AG09309 (cell line): ENCODE measurements at regions not wholly inside any gene's neighbourhood (a gene's known extent, or its start where the extent isn't known, plus 50 kb on each side); places are given as distances from the start of the nearest gene placed in this dataset.
A peak's percentile ranks its signal among the peaks of the same experiment; 100 is the strongest.

Experiments used
- DNase-seq: peaks from one replicate; pipeline ENCODE4 v3.0.0-alpha.2; 2010; ENCODE audit warnings: low read depth
- H3K4me3 ChIP-seq: 2 replicates; pipeline ENCODE4 v1.5.1; 2011; ENCODE audit warnings: mild to moderate bottlenecking, low read depth, low read length, moderate library complexity; ENCODE audit not compliant: control insufficient read depth
- TF ChIP-seq, protein P1 (sequence below): IDR thresholded peaks from 2 replicates; pipeline ENCODE4 v1.5.1; 2011; ENCODE audit warnings: mild to moderate bottlenecking, low read depth, low read length, inconsistent platforms; ENCODE audit not compliant: insufficient read depth, control insufficient read depth; ENCODE audit errors: missing control alignments

DNA sequence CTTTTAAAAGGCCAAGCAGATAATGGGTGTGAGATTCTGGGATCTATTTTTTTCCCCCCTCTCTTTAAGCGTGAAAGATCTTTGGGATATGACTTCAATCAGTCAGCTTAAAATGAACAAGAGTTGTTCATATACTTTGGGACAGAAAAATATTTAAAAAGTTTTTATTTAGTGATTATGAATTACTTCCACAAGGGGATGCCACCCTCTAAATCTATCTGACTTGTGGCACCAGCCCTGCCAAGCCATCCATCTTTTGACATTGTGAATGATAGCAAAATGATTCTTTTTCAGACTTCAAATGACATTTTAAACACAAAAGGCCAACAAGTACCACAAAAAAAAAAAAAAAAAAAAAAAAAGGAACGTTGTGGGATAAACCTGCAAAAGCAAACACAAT is 111.0 kb upstream of the HMHB1 start:
- TF ChIP-seq, protein P1, sequence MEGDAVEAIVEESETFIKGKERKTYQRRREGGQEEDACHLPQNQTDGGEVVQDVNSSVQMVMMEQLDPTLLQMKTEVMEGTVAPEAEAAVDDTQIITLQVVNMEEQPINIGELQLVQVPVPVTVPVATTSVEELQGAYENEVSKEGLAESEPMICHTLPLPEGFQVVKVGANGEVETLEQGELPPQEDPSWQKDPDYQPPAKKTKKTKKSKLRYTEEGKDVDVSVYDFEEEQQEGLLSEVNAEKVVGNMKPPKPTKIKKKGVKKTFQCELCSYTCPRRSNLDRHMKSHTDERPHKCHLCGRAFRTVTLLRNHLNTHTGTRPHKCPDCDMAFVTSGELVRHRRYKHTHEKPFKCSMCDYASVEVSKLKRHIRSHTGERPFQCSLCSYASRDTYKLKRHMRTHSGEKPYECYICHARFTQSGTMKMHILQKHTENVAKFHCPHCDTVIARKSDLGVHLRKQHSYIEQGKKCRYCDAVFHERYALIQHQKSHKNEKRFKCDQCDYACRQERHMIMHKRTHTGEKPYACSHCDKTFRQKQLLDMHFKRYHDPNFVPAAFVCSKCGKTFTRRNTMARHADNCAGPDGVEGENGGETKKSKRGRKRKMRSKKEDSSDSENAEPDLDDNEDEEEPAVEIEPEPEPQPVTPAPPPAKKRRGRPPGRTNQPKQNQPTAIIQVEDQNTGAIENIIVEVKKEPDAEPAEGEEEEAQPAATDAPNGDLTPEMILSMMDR: peak; percentile 32
- DNase-seq: no peak
- H3K4me3 ChIP-seq: no peak overlapping the region

DNA sequence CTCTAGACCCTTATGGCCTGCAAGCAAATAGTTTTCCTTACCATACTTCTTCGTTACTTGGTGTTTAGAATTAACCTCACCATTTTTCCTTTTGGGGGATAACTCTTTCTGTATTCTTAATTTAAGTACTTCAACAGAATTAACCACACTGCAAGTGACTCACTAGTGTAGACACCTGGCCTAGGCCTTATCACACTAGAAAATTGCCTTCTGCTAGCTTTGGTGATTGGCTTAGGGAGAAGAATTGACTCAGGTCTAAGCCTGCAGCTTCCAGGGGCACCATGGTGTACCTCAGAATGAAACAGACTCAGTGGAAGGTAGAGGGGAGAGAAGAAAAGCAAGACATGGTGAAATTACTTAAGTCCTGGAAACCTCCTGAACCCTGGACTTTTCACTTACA is 112.8 kb upstream of the HMHB1 start:
- TF ChIP-seq, protein P1: no peak
- no peak for DNase-seq
- H3K4me3 ChIP-seq: no peak overlapping the region

DNA sequence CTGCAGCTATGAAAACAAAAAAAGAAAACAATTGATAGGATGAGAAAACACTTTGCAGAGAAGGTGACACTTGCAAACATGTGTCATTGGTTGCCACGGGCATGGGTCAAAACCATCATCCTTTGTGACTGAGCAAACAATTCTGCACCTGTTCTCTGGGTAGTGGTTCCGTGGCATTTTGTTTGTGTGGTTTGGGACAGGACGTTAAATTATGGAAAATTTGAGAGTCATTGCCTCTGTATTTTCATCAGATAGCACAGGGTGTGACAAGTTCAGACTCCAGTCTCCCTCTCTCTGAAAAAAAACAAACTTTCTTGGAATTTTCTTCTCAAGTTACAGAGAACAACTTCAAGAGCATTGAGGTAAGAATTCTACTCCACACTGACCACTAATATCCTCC is 113.4 kb upstream of the HMHB1 start:
- no peak overlapping the region for H3K4me3 ChIP-seq
- TF ChIP-seq, protein P1: no peak
- no peak for DNase-seq

DNA sequence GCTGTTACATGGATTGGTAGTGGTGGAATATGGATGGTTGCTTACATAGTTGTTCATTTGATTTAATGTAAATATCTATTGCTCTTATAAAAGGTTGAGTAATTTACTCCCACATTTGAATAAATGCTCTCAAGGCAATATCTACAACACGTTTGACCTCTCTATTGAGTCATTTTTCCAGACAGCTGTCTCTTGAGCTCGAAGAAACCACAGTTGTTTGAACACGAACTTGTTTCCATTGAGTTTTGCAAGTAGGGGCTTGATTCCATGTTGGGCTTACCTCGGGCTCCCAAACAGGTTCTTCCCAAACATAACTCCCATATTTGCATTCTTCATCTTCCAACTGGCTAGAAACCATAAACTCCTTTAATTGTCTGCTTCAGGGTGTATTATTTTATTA is 115.0 kb upstream of the HMHB1 start:
- TF ChIP-seq, protein P1: no peak
- DNase-seq: no peak

DNA sequence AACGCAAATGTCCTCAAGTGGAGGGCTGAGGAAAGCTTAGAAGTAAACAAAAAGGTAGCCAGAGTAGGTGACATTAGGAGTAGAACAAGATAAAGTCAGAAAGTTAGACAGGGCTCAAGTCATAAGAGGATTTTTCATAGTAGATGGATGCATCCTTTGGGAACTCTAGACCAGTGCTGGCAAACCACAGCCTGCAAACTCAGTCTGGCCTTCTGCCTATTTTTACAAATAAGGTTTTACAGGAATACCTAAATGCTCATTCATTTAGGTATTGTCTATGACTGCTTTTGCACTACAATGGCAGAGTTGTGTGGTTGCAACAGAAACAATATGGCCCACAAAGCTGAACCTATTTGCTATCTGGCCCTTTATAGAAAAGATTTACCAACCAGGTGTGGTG is 116.0 kb upstream of the HMHB1 start:
- H3K4me3 ChIP-seq: no peak overlapping the region
- TF ChIP-seq, protein P1: no peak
- DNase-seq: no peak

More for the DNA sequence above, 115.0 kb upstream of the HMHB1 start:
- H3K4me3 ChIP-seq: no peak overlapping the region

DNA sequence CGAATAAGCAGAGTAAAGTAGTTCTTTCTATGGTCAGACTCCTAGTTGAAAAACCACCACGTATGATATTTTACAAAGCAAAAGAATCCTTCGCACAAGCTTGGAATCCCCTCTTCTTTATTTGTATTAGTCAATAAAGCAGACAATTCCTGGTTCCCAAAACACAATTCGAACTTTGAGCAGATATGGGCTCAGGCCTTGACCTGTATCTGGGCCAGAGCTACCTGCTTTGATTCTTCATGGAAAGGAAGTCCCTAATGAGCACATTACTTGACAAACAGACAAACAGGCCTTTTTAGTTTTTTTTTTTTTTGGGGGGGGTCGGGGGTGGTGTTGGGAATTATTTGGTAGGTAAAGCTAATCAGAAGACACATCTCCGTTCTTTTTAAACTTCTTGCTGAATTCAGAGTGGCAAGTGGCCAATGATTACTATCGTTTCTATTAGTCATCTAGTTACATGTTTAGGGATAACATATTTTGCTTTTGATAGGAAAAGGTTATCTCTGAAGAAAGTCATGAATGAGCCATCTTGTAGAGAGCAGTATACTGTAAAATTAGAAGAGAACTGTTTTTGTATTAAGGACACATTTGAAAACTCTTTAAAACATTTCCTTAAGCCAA is 116.6 kb upstream of the HMHB1 start:
- no peak for DNase-seq
- TF ChIP-seq, protein P1: no peak
- H3K4me3 ChIP-seq: no peak overlapping the region
